ENCODE measurements at regions not wholly inside any gene's neighbourhood (a gene's known extent, or its start where the extent isn't known, plus 50 kb on each side); places are given as distances from the start of the nearest gene placed in this dataset.

DNA sequence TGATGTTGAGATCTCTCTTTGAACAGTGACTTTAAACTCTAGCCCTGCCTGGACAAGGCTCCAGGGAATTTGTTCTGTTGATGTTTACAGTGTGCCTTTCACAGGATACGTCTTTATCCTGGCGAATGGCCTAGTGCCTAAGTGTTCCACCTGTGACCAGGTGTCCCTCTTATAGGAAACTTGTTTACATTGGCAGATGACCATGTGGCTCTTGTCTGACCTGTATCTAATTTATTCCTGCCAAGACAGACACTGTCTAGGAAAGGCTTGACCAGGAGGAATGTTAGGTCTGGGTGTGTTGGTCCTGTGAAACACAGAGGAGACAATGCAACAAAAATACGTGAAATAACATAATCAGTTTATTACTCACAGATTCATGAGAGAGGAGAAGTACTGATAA lies 875.6 kb downstream of the METTL15 start:
- ATAC-seq: no peak
- no peak for TF ChIP-seq ZNF8 (CRISPR knock-in tag; IDR thresholded peaks at IDR 0.05)
- no peak for TF ChIP-seq TCF4 (CRISPR knock-in tag; IDR thresholded peaks at IDR 0.05; ENCODE audit: borderline replicate concordance)
- TF ChIP-seq, protein P1, sequence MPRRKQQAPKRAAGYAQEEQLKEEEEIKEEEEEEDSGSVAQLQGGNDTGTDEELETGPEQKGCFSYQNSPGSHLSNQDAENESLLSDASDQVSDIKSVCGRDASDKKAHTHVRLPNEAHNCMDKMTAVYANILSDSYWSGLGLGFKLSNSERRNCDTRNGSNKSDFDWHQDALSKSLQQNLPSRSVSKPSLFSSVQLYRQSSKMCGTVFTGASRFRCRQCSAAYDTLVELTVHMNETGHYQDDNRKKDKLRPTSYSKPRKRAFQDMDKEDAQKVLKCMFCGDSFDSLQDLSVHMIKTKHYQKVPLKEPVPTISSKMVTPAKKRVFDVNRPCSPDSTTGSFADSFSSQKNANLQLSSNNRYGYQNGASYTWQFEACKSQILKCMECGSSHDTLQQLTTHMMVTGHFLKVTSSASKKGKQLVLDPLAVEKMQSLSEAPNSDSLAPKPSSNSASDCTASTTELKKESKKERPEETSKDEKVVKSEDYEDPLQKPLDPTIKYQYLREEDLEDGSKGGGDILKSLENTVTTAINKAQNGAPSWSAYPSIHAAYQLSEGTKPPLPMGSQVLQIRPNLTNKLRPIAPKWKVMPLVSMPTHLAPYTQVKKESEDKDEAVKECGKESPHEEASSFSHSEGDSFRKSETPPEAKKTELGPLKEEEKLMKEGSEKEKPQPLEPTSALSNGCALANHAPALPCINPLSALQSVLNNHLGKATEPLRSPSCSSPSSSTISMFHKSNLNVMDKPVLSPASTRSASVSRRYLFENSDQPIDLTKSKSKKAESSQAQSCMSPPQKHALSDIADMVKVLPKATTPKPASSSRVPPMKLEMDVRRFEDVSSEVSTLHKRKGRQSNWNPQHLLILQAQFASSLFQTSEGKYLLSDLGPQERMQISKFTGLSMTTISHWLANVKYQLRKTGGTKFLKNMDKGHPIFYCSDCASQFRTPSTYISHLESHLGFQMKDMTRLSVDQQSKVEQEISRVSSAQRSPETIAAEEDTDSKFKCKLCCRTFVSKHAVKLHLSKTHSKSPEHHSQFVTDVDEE (CRISPR knock-in tag; IDR thresholded peaks at IDR 0.05): no peak
- TF ChIP-seq GLIS3 (CRISPR knock-in tag; IDR thresholded peaks at IDR 0.05): no peak
- TF ChIP-seq PPARA (CRISPR knock-in tag; IDR thresholded peaks at IDR 0.05; ENCODE audit: borderline replicate concordance): no peak
- no peak for TF ChIP-seq ZNF565 (CRISPR knock-in tag; conservative IDR thresholded peaks at IDR 0.05; ENCODE audit: low read depth)
- TF ChIP-seq ISL1 (CRISPR knock-in tag; IDR thresholded peaks at IDR 0.05): no peak
- no peak for TF ChIP-seq ESRRG (CRISPR knock-in tag; IDR thresholded peaks at IDR 0.05)
- TF ChIP-seq ZFP3 (CRISPR knock-in tag; IDR thresholded peaks at IDR 0.05): no peak
- TF ChIP-seq ZC3H10 (CRISPR knock-in tag; IDR thresholded peaks at IDR 0.05): no peak
- no peak for TF ChIP-seq CREB5 (CRISPR knock-in tag; IDR thresholded peaks at IDR 0.05; ENCODE audit: low read depth)
- TF ChIP-seq, protein P2, sequence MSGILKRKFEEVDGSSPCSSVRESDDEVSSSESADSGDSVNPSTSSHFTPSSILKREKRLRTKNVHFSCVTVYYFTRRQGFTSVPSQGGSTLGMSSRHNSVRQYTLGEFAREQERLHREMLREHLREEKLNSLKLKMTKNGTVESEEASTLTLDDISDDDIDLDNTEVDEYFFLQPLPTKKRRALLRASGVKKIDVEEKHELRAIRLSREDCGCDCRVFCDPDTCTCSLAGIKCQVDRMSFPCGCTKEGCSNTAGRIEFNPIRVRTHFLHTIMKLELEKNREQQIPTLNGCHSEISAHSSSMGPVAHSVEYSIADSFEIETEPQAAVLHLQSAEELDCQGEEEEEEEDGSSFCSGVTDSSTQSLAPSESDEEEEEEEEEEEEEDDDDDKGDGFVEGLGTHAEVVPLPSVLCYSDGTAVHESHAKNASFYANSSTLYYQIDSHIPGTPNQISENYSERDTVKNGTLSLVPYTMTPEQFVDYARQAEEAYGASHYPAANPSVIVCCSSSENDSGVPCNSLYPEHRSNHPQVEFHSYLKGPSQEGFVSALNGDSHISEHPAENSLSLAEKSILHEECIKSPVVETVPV (CRISPR knock-in tag; IDR thresholded peaks at IDR 0.05): no peak
- no peak for TF ChIP-seq OSR1 (CRISPR knock-in tag; IDR thresholded peaks at IDR 0.05)
- TF ChIP-seq SNAI2 (CRISPR knock-in tag; IDR thresholded peaks at IDR 0.05): no peak
- TF ChIP-seq ARNTL (CRISPR knock-in tag; IDR thresholded peaks at IDR 0.05; ENCODE audit: borderline replicate concordance, low read depth): no peak
- no peak for TF ChIP-seq BACH2 (CRISPR knock-in tag; IDR thresholded peaks at IDR 0.05; ENCODE audit: borderline replicate concordance)
- no peak for TF ChIP-seq CSDC2 (CRISPR knock-in tag; IDR thresholded peaks at IDR 0.05)
- no peak for TF ChIP-seq ZFP30 (CRISPR knock-in tag; IDR thresholded peaks at IDR 0.05)
- TF ChIP-seq RARB (CRISPR knock-in tag; IDR thresholded peaks at IDR 0.05): no peak
- no peak for TF ChIP-seq ZNF70 (CRISPR knock-in tag; IDR thresholded peaks at IDR 0.05)

- TF ChIP-seq ZNF8 (CRISPR knock-in tag; IDR thresholded peaks at IDR 0.05) (no peak), TOX (CRISPR knock-in tag; IDR thresholded peaks at IDR 0.05; ENCODE audit: borderline replicate concordance) (no peak), SNAI2 (CRISPR knock-in tag; IDR thresholded peaks at IDR 0.05) (no peak), ZC3H10 (CRISPR knock-in tag; IDR thresholded peaks at IDR 0.05) (no peak), OSR1 (CRISPR knock-in tag; IDR thresholded peaks at IDR 0.05) (no peak), TCF4 (CRISPR knock-in tag; IDR thresholded peaks at IDR 0.05; ENCODE audit: borderline replicate concordance) (no peak), ISL1 (CRISPR knock-in tag; IDR thresholded peaks at IDR 0.05) (no peak), ZFP30 (CRISPR knock-in tag; IDR thresholded peaks at IDR 0.05) (no peak), POU6F1 (CRISPR knock-in tag; IDR thresholded peaks at IDR 0.05; ENCODE audit: borderline replicate concordance, low read depth) (no peak), ZNF70 (CRISPR knock-in tag; IDR thresholded peaks at IDR 0.05) (no peak), RARB (CRISPR knock-in tag; IDR thresholded peaks at IDR 0.05) (no peak), GLIS3 (CRISPR knock-in tag; IDR thresholded peaks at IDR 0.05) (no peak), ESRRG (CRISPR knock-in tag; IDR thresholded peaks at IDR 0.05) (no peak), BACH2 (CRISPR knock-in tag; IDR thresholded peaks at IDR 0.05; ENCODE audit: borderline replicate concordance) (no peak)
- TF ChIP-seq, protein P1 (CRISPR knock-in tag; IDR thresholded peaks at IDR 0.05): no peak
- no peak for ATAC-seq
Measured at GRCh38 chr11:28981381-28981780, 873.2 kb downstream of the METTL15 start.
